Suprapubic skin (tissue), 4 donors: ENCODE measurements at regions not wholly inside any gene's neighbourhood (a gene's known extent, or its start where the extent isn't known, plus 50 kb on each side); places are given as distances from the start of the nearest gene placed in this dataset.

Source experiments
- DNase-seq, 2 donors: peaks; one replicate each; pipeline ENCODE4 v3.0.0-alpha.2; 2019; ENCODE audit warnings: low spot score in 2 of 2
- H3K27ac ChIP-seq: fragments of 200-600 bp; sonication (generic); one replicate; pipeline ENCODE4 v1.5.1; 2019
- H3K27me3 ChIP-seq: fragments of 200-600 bp; sonication (generic); one replicate; pipeline ENCODE4 v1.5.1; 2019
- H3K36me3 ChIP-seq: fragments of 200-600 bp; sonication (generic); one replicate; pipeline ENCODE4 v1.5.1; 2019
- H3K4me1 ChIP-seq: fragments of 200-600 bp; sonication (generic); one replicate; pipeline ENCODE4 v1.5.1; 2019
- H3K4me3 ChIP-seq: fragments of 200-600 bp; sonication (generic); one replicate; pipeline ENCODE4 v1.5.1; 2019; ENCODE audit warnings: mild to moderate bottlenecking
- H3K9me3 ChIP-seq: fragments of 200-600 bp; sonication (generic); one replicate; pipeline ENCODE4 v1.5.1; 2019
- CTCF ChIP-seq, 2 donors: fragments of 200-600 bp in 1 of 2; fragments of 450-650 bp in 1 of 2; sonication (generic) in 1 of 2; IDR thresholded peaks; one replicate each; pipeline ENCODE4 v1.5.1; 2016 to 2019; ENCODE audit warnings: antibody characterized with exemption in 2 of 2, mild to moderate bottlenecking in 1 of 2, moderate library complexity in 1 of 2
- EP300 ChIP-seq: sonication (generic); formaldehyde crosslinking; IDR thresholded peaks from one replicate; pipeline ENCODE4 v1.6.1; 2017; ENCODE audit warnings: antibody characterized with exemption
- POLR2A ChIP-seq, 2 donors: fragments of 450-650 bp; IDR thresholded peaks; one replicate each; pipeline ENCODE4 v1.6.1; 2017; ENCODE audit warnings: antibody characterized with exemption in 2 of 2, mild to moderate bottlenecking in 2 of 2, moderate library complexity in 2 of 2
- POLR2AphosphoS5 ChIP-seq, 3 donors: sonication (generic); formaldehyde crosslinking; IDR thresholded peaks; one replicate each; pipeline ENCODE4 v1.6.1; 2017; ENCODE audit warnings: antibody characterized with exemption in 3 of 3
- WGBS: methylation state at CpG from one replicate; pipeline ENCODE4 v1.1.5; 2018; 5-methylcytosine and 5-hydroxymethylcytosine counted together

DNA sequence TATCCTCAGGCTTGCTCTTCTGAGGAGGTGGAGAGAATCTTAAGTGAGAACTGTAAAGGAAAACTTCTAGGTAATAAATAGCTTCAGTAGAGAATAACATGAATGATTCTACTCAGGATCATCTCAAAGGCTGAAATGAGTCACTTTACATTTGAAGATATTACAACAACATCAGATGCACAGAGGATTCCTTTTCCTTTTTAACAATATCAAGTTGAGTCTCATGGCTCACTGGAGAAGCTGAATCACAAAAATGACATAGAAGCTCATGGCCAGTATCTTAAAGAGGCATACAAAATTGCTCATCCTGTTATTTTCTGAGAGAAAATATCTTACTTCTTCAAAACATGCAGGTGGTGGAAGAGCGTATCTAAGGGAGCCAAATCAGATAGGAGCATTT is 72.5 kb upstream of the EMCN start:
- Histone ChIP-seq H3K9me3 (no peaks in the 10 kb centered on the region), H3K36me3 (no peaks in the 10 kb centered on the region), H3K4me1 (no peaks in the 10 kb centered on the region), H3K27ac (no peak overlapping the region), H3K27me3 (no peaks in the 10 kb centered on the region), H3K4me3 (no peak overlapping the region)
- WGBS: 68% methylated on average over 1 of the region's 1 CpG
- no peak for DNase-seq
- TF ChIP-seq POLR2AphosphoS5 (IDR thresholded peaks at IDR 0.05) (no peak), CTCF (IDR thresholded peaks at IDR 0.05) (no peak), POLR2A (IDR thresholded peaks at IDR 0.05) (no peak), EP300 (no peak)

DNA sequence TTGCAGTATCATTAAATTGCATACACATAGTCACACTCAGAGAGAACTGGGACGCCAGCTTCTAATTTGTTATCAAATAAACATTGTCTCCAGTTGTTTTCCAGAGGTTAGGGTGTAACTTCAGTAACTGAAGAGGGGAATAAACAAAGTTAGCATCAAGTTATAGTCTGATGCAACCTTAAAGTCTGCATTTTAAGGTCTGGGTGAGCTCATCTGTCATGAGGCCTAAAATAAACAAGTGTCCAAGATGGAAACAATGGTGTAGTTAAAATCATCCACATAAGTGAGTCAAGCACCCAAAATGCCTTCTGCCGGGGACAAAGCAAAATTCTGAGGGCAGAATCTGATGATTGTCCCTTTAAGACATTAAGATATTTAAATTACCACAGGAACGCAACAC is 70.3 kb upstream of the EMCN start:
- Histone ChIP-seq H3K27ac (no peak overlapping the region), H3K27me3 (no peaks in the 10 kb centered on the region), H3K36me3 (no peaks in the 10 kb centered on the region), H3K4me3 (no peak overlapping the region), H3K9me3 (no peaks in the 10 kb centered on the region), H3K4me1 (no peaks in the 10 kb centered on the region)
- 92% methylated on average over 3 of the region's 3 CpGs for WGBS
- DNase-seq: no peak
- TF ChIP-seq CTCF (IDR thresholded peaks at IDR 0.05): no peak

GRCh38 chr4:100582146-100582545 is 64.3 kb upstream of the EMCN start:
- TF ChIP-seq POLR2AphosphoS5 (IDR thresholded peaks at IDR 0.05) (no peak), EP300 (no peak), CTCF (IDR thresholded peaks at IDR 0.05) (no peak), POLR2A (IDR thresholded peaks at IDR 0.05) (no peak)
- Histone ChIP-seq H3K36me3 (no peaks in the 10 kb centered on the region), H3K27ac (no peak overlapping the region), H3K27me3 (no peaks in the 10 kb centered on the region), H3K4me1 (peaks cover 14% of the 10 kb centered on the region), H3K4me3 (no peak overlapping the region), H3K9me3 (no peaks in the 10 kb centered on the region)
- DNase-seq: no peak
- WGBS: 69% methylated on average over 2 of the region's 2 CpGs

DNA sequence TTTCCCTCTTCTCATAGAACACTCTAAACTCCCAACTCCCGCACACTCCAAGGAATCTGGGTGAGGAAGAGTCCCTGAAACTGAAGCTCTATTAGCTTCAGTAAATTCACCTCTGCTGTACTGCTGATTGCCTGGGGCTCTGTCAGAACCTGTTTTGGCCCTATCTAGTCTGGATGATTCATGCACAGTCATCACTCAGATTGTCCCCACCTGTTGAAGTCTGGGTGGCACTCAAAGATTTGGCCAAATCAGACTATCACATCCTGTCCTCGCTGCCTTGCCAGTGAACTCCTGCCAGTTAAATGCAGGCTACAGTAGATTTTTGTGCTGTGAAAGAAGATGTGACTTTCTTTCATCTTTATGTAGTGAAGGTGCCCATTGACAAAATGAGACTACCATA is 63.5 kb upstream of the EMCN start:
- WGBS: 36% methylated on average over 2 of the region's 2 CpGs
- H3K27ac ChIP-seq: no peak overlapping the region

DNA sequence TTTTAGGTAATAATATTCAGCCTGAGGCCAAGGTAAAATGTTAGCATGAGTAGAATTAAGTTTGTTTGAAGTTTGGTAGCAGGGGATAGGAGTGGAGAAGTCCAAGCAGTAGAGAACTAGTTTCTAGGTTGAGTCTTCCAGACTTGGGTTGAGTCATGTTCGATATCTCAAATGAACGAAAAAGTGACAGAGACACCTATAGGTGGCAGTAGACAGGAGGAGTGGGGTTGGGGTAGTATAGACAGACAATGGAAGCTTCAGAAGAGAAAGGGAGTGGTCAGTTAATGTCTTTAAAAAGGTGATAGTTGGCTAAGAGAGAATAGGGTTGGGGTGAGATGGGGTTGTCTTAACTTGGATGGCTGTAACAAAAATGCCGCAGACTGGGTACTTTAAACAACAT is 58.7 kb upstream of the EMCN start:
- H3K4me3 ChIP-seq: no peak overlapping the region
- H3K27ac ChIP-seq: no peak overlapping the region
- TF ChIP-seq CTCF (IDR thresholded peaks at IDR 0.05): no peak
- no peak for TF ChIP-seq POLR2AphosphoS5 (IDR thresholded peaks at IDR 0.05)
- TF ChIP-seq POLR2A (IDR thresholded peaks at IDR 0.05): no peak
- TF ChIP-seq EP300: no peak
- no peaks in the 10 kb centered on the region for H3K36me3 ChIP-seq
- peaks cover 7% of the 10 kb centered on the region for H3K4me1 ChIP-seq
- H3K9me3 ChIP-seq: no peaks in the 10 kb centered on the region
- WGBS: 91% methylated on average over 3 of the region's 3 CpGs
- H3K27me3 ChIP-seq: no peaks in the 10 kb centered on the region
- no peak for DNase-seq

More for the DNA sequence above, 63.5 kb upstream of the EMCN start:
- H3K36me3 ChIP-seq: no peaks in the 10 kb centered on the region
- no peak for DNase-seq
- peaks cover 14% of the 10 kb centered on the region for H3K4me1 ChIP-seq
- no peaks in the 10 kb centered on the region for H3K27me3 ChIP-seq
- no peaks in the 10 kb centered on the region for H3K9me3 ChIP-seq
- no peak overlapping the region for H3K4me3 ChIP-seq
- TF ChIP-seq EP300 (no peak), POLR2A (IDR thresholded peaks at IDR 0.05) (no peak), CTCF (IDR thresholded peaks at IDR 0.05) (no peak), POLR2AphosphoS5 (IDR thresholded peaks at IDR 0.05) (peak in 1 of 3 donors; percentile 10)
